ENCODE measurements at regions not wholly inside any gene's neighbourhood (a gene's known extent, or its start where the extent isn't known, plus 50 kb on each side); places are given as distances from the start of the nearest gene placed in this dataset.

GRCh38 chr16:54805648-54806047 lies 125.0 kb upstream of the IRX5 start:
- TF ChIP-seq POLR2A (IDR thresholded peaks at IDR 0.05) (no peak), CTCF (IDR thresholded peaks at IDR 0.05) (no peak)
